A549 (cell line): ENCODE measurements at regions not wholly inside any gene's neighbourhood (a gene's known extent, or its start where the extent isn't known, plus 50 kb on each side); places are given as distances from the start of the nearest gene placed in this dataset.

ENCODE experiments used
- ATAC-seq, 2 experiments: fragments of 200-7000 bp in 1 of 2; fragments of >200 bp in 1 of 2; cut with Nextera tagmentation in 1 of 2; cut with Tn5 transposase in 1 of 2; 3 replicates each; pipeline versions ENCODE4 v1.8.0 to v1.9.1; 2018 to 2020; ENCODE audit warnings: mild to moderate bottlenecking in 1 of 2, moderate library complexity in 1 of 2
- CTCF ChIA-PET: fragments of 300-600 bp; sonication (Branson Sonifier 250); formaldehyde crosslinking; extraction: SDS; loops from one replicate; lab custom pipeline; 2021; ENCODE audit warnings: antibody characterized with exemption, inconsistent platforms; lab: Yijun Ruan, JAX
- POLR2A ChIA-PET: fragments of 350-600 bp; formaldehyde crosslinking; extraction: SDS; loops from one replicate; lab custom pipeline; 2021; ENCODE audit warnings: antibody characterized with exemption, inconsistent platforms; lab: Yijun Ruan, JAX
- DNase-seq, 2 experiments: peaks; one replicate each; pipeline versions ENCODE4 v3.0.0 to v3.0.0-alpha.2; 2011 to 2016; ENCODE audit warnings: low read depth in 1 of 2, low spot score in 1 of 2
- FAIRE-seq: peaks from 2 replicates; lab custom pipeline; 2011; peaks lifted over from hg19 to GRCh38; lab: Jason Lieb, UNC
- H3K27ac ChIP-seq, 2 experiments: fragments of >200 bp; sonication (Bioruptor Twin); formaldehyde crosslinking; 3 replicates each; pipeline ENCODE4 v1.5.1; 2016 to 2017
- H3K4me1 ChIP-seq: fragments of >200 bp; sonication (Bioruptor Twin); formaldehyde crosslinking; 3 replicates; pipeline ENCODE4 v1.6.1; 2016
- H3K4me2 ChIP-seq: fragments of >200 bp; sonication (Bioruptor Twin); formaldehyde crosslinking; 3 replicates; pipeline ENCODE4 v1.6.1; 2016
- H3K4me3 ChIP-seq: fragments of >200 bp; sonication (Bioruptor Twin); formaldehyde crosslinking; 3 replicates; pipeline ENCODE4 v1.5.1; 2016
- H3K9me3 ChIP-seq: fragments of >200 bp; sonication (Bioruptor Twin); formaldehyde crosslinking; 3 replicates; pipeline ENCODE4 v1.6.1; 2016
- CBX8 ChIP-seq: fragments of 200-600 bp; sonication (generic); IDR thresholded peaks from 2 replicates; pipeline ENCODE4 v1.6.1; 2016
- CHD2 ChIP-seq: fragments of 150-350 bp; IDR thresholded peaks from 2 replicates; pipeline ENCODE4 v1.6.1; 2014; ENCODE audit warnings: low read length; ENCODE audit not compliant: partially characterized antibody
- CHD4 ChIP-seq: fragments of 200-600 bp; sonication (generic); IDR thresholded peaks from 2 replicates; pipeline ENCODE4 v1.6.1; 2016; ENCODE audit warnings: antibody characterized with exemption, mild to moderate bottlenecking, borderline replicate concordance
- CTCF ChIP-seq: fragments of >200 bp; sonication (Bioruptor Twin); formaldehyde crosslinking; IDR thresholded peaks from 3 replicates; pipeline ENCODE4 v1.5.1; 2016
- E2F6 ChIP-seq: IDR thresholded peaks from 2 replicates; pipeline ENCODE4 v1.6.1; 2012; ENCODE audit warnings: low read depth, borderline replicate concordance
- ELK1 ChIP-seq: fragments of 150-350 bp; IDR thresholded peaks from 2 replicates; pipeline ENCODE4 v1.6.1; 2014; ENCODE audit warnings: low read depth, mild to moderate bottlenecking, low read length
- ESRRA ChIP-seq: fragments of 150-350 bp; IDR thresholded peaks from 2 replicates; pipeline ENCODE4 v1.6.1; 2014; ENCODE audit warnings: mild to moderate bottlenecking, low read length, borderline replicate concordance
- JUN ChIP-seq, 2 experiments: fragments of >200 bp; sonication (Bioruptor Twin); formaldehyde crosslinking; IDR thresholded peaks; 2 replicates in 1 of 2; 3 replicates in 1 of 2; pipeline ENCODE4 v1.6.1; 2016 to 2017
- KDM1A ChIP-seq: fragments of 200-600 bp; sonication (generic); IDR thresholded peaks from 2 replicates; pipeline ENCODE4 v1.6.1; 2016; ENCODE audit warnings: low read depth, mild to moderate bottlenecking
- MAFK ChIP-seq: fragments of 450-650 bp; IDR thresholded peaks from 2 replicates; pipeline ENCODE4 v1.6.1; 2014; ENCODE audit not compliant: partially characterized antibody
- MYC ChIP-seq: IDR thresholded peaks from 2 replicates; pipeline ENCODE4 v1.6.1; 2012; ENCODE audit warnings: mild to moderate bottlenecking, inconsistent platforms, low read length, improper control_type of control experiment, borderline replicate concordance
- NPAS2 ChIP-seq: fragments of 250-450 bp; sonication (Bioruptor Pico); IDR thresholded peaks from 2 replicates; pipeline ENCODE4 v1.8.0; 2022; ENCODE audit warnings: mild to moderate bottlenecking, moderate library complexity, borderline replicate concordance
- RARB ChIP-seq: fragments of 250-450 bp; sonication (Bioruptor Pico); IDR thresholded peaks from 2 replicates; pipeline ENCODE4 v1.8.0; 2021; ENCODE audit warnings: mild to moderate bottlenecking, moderate library complexity
- REST ChIP-seq: fragments of 200-600 bp; sonication (generic); IDR thresholded peaks from 2 replicates; pipeline ENCODE4 v1.6.1; 2016; ENCODE audit warnings: antibody characterized with exemption, mild to moderate bottlenecking, moderate library complexity
- RFX5 ChIP-seq: fragments of 450-650 bp; IDR thresholded peaks from 2 replicates; pipeline ENCODE4 v1.7.1; 2014; ENCODE audit warnings: antibody characterized with exemption, mild to moderate bottlenecking, moderate library complexity
- RNF2 ChIP-seq: fragments of 200-600 bp; sonication (generic); IDR thresholded peaks from 2 replicates; pipeline ENCODE4 v1.6.1; 2016; ENCODE audit warnings: low read depth, mild to moderate bottlenecking, antibody characterized with exemption, moderate library complexity, borderline replicate concordance
- ZFP36 ChIP-seq: fragments of 450-650 bp; IDR thresholded peaks from 2 replicates; pipeline ENCODE4 v1.6.1; 2014; ENCODE audit warnings: borderline replicate concordance; ENCODE audit not compliant: partially characterized antibody
- WGBS: methylation state at CpG from one replicate; pipeline ENCODE4 v1.1.6; 2017; ENCODE audit errors: missing lambda C conversion rate; 5-methylcytosine and 5-hydroxymethylcytosine counted together

- H3K27ac ChIP-seq: no peak overlapping the region
- POLR2A ChIA-PET: no interaction called here
- no peaks in the 10 kb centered on the region for H3K4me1 ChIP-seq
- DNase-seq: no peak
- ATAC-seq: no peak
- no peak for TF ChIP-seq REST
- no peak for TF ChIP-seq NPAS2 (CRISPR knock-in tag)
- no peak for TF ChIP-seq MYC
- no peak for TF ChIP-seq KDM1A
- no peak for TF ChIP-seq ELK1
- no peak for TF ChIP-seq CBX8
- no peak for TF ChIP-seq RFX5
- no peak for TF ChIP-seq JUN (IDR thresholded peaks at IDR 0.05)
- no peak for TF ChIP-seq CHD4
- TF ChIP-seq ESRRA: no peak
- no peak for TF ChIP-seq E2F6
- no peak for TF ChIP-seq ZFP36
- TF ChIP-seq RNF2: no peak
- no peak overlapping the region for H3K4me2 ChIP-seq
- 70% methylated on average over 1 of the region's 1 CpG for WGBS
- no peak overlapping the region for H3K4me3 ChIP-seq
- no peak for FAIRE-seq
- CTCF ChIA-PET: no interaction called here
- H3K9me3 ChIP-seq: no peaks in the 10 kb centered on the region
Observed at GRCh38 chr7:79683916-79684315, 230.4 kb upstream of the MAGI2 start.

GRCh38 chr7:79683185-79683890 is 229.9 kb upstream of the MAGI2 start:
- POLR2A ChIA-PET: no interaction called here
- FAIRE-seq (no peak), DNase-seq (no peak), ATAC-seq (no peak)
- Histone ChIP-seq H3K4me3 (no peak overlapping the region), H3K4me1 (no peaks in the 10 kb centered on the region), H3K4me2 (no peak overlapping the region), H3K9me3 (no peaks in the 10 kb centered on the region), H3K27ac (no peak overlapping the region)
- 26% methylated on average over 3 of the region's 3 CpGs for WGBS
- peak; percentile 64 for TF ChIP-seq MAFK
- TF ChIP-seq KDM1A: no peak
- TF ChIP-seq CHD2: no peak
- no peak for TF ChIP-seq CTCF
- no peak for TF ChIP-seq RARB
- no peak for TF ChIP-seq RFX5
- CTCF ChIA-PET: no interaction called here
